ENCODE measurements at regions not wholly inside any gene's neighbourhood (a gene's known extent, or its start where the extent isn't known, plus 50 kb on each side); places are given as distances from the start of the nearest gene placed in this dataset.

GRCh38 chr2:108118996-108119395 lies 120.8 kb upstream of the SULT1C3 start:
- Mint-ChIP-seq H3K4me1 (ENCODE audit: unreplicated experiment) (peaks cover 4% of the 10 kb centered on the region), H3K27ac (ENCODE audit: unreplicated experiment) (no peak overlapping the region), H3K4me3 (ENCODE audit: unreplicated experiment) (no peak overlapping the region), H3K9me3 (ENCODE audit: unreplicated experiment) (no peaks in the 10 kb centered on the region), H3K27me3 (ENCODE audit: unreplicated experiment) (peaks cover 3% of the 10 kb centered on the region), H3K36me3 (ENCODE audit: low read depth, unreplicated experiment) (peaks cover 21% of the 10 kb centered on the region)
- no peak for DNase-seq (ENCODE audit: low spot score)
- TF ChIP-seq CTCF (IDR thresholded peaks at IDR 0.05; ENCODE audit: unreplicated experiment): no peak

- no peak for DNase-seq (ENCODE audit: low spot score)
- peaks cover 3% of the 10 kb centered on the region for H3K27me3 Mint-ChIP-seq (ENCODE audit: unreplicated experiment)
- peaks cover 19% of the 10 kb centered on the region for H3K36me3 Mint-ChIP-seq (ENCODE audit: low read depth, unreplicated experiment)
- peaks cover 3% of the 10 kb centered on the region for H3K4me1 Mint-ChIP-seq (ENCODE audit: unreplicated experiment)
- no peaks in the 10 kb centered on the region for H3K9me3 Mint-ChIP-seq (ENCODE audit: unreplicated experiment)
- TF ChIP-seq CTCF (IDR thresholded peaks at IDR 0.05; ENCODE audit: unreplicated experiment): no peak
- no peak overlapping the region for H3K4me3 Mint-ChIP-seq (ENCODE audit: unreplicated experiment)
- no peak overlapping the region for H3K27ac Mint-ChIP-seq (ENCODE audit: unreplicated experiment)
Measured at GRCh38 chr2:108119492-108119891, 120.3 kb upstream of the SULT1C3 start.

GRCh38 chr2:108124736-108125495 lies 114.9 kb upstream of the SULT1C3 start:
- no peaks in the 10 kb centered on the region for H3K4me1 Mint-ChIP-seq (ENCODE audit: unreplicated experiment)
- no peak overlapping the region for H3K27ac Mint-ChIP-seq (ENCODE audit: unreplicated experiment)
- no peak for DNase-seq (ENCODE audit: low spot score)
- H3K4me3 Mint-ChIP-seq (ENCODE audit: unreplicated experiment): no peak overlapping the region
- no peaks in the 10 kb centered on the region for H3K36me3 Mint-ChIP-seq (ENCODE audit: low read depth, unreplicated experiment)
- no peaks in the 10 kb centered on the region for H3K9me3 Mint-ChIP-seq (ENCODE audit: unreplicated experiment)
- TF ChIP-seq CTCF (IDR thresholded peaks at IDR 0.05; ENCODE audit: unreplicated experiment): no peak
- H3K27me3 Mint-ChIP-seq (ENCODE audit: unreplicated experiment): no peaks in the 10 kb centered on the region

GRCh38 chr2:108125581-108125980 lies 114.2 kb upstream of the SULT1C3 start:
- TF ChIP-seq CTCF (IDR thresholded peaks at IDR 0.05; ENCODE audit: unreplicated experiment): no peak
- Mint-ChIP-seq H3K4me3 (ENCODE audit: unreplicated experiment) (no peak overlapping the region), H3K9me3 (ENCODE audit: unreplicated experiment) (no peaks in the 10 kb centered on the region), H3K27me3 (ENCODE audit: unreplicated experiment) (peaks cover 2% of the 10 kb centered on the region), H3K36me3 (ENCODE audit: low read depth, unreplicated experiment) (no peaks in the 10 kb centered on the region), H3K27ac (ENCODE audit: unreplicated experiment) (no peak overlapping the region), H3K4me1 (ENCODE audit: unreplicated experiment) (no peaks in the 10 kb centered on the region)
- DNase-seq (ENCODE audit: low spot score): no peak

GRCh38 chr2:108128249-108128648 lies 111.5 kb upstream of the SULT1C3 start:
- Mint-ChIP-seq H3K27me3 (ENCODE audit: unreplicated experiment) (peaks cover 2% of the 10 kb centered on the region), H3K27ac (ENCODE audit: unreplicated experiment) (no peak overlapping the region), H3K9me3 (ENCODE audit: unreplicated experiment) (no peaks in the 10 kb centered on the region), H3K4me1 (ENCODE audit: unreplicated experiment) (no peaks in the 10 kb centered on the region), H3K4me3 (ENCODE audit: unreplicated experiment) (no peak overlapping the region), H3K36me3 (ENCODE audit: low read depth, unreplicated experiment) (peaks cover 6% of the 10 kb centered on the region)
- DNase-seq (ENCODE audit: low spot score): no peak
- TF ChIP-seq CTCF (IDR thresholded peaks at IDR 0.05; ENCODE audit: unreplicated experiment): no peak

All from endothelial cell (in vitro differentiated cells).